Fibroblast of pulmonary artery (primary cell): ENCODE measurements at regions not wholly inside any gene's neighbourhood (a gene's known extent, or its start where the extent isn't known, plus 50 kb on each side); places are given as distances from the start of the nearest gene placed in this dataset.
"Not testable (repeated sequence)": the region's sequence is repeated elsewhere in the genome, so short reads cannot be mapped to it uniquely, and the experiment has no call there.

Experiments used
- DNase-seq: peaks from one replicate; pipeline ENCODE4 v3.0.0-alpha.2; 2010; ENCODE audit warnings: low read depth
- H3K4me3 ChIP-seq: replicated peaks from 2 replicates; pipeline ENCODE4 v1.5.1; 2011; ENCODE audit warnings: low read depth, mild to moderate bottlenecking, control low read depth, low read length, moderate library complexity
- CTCF ChIP-seq: IDR thresholded peaks from 2 replicates; pipeline ENCODE4 v1.5.1; 2011; ENCODE audit warnings: mild to moderate bottlenecking, control low read depth, low read length, inconsistent platforms; ENCODE audit errors: missing control alignments

- H3K4me3 ChIP-seq = no peak overlapping the region
- TF ChIP-seq CTCF = no peak
- DNase-seq = no peak
Observed at GRCh38 chr1:233796146-233796783, 108.2 kb upstream of the SLC35F3 start.

- TF ChIP-seq CTCF = no peak
- no peak for DNase-seq
- no peak overlapping the region for H3K4me3 ChIP-seq
Observed at GRCh38 chr1:233802611-233803010, 101.9 kb upstream of the SLC35F3 start.

GRCh38 chr1:233805786-233806185 is 98.7 kb upstream of the SLC35F3 start:
- no peak for TF ChIP-seq CTCF
- no peak overlapping the region for H3K4me3 ChIP-seq
- no peak for DNase-seq

GRCh38 chr1:233815357-233815756 is 89.1 kb upstream of the SLC35F3 start:
- TF ChIP-seq CTCF = no peak
- H3K4me3 ChIP-seq = no peak overlapping the region
- no peak for DNase-seq

- no peak for TF ChIP-seq CTCF
- no peak overlapping the region for H3K4me3 ChIP-seq
- no peak for DNase-seq
Observed at GRCh38 chr1:233815865-233816264, 88.6 kb upstream of the SLC35F3 start.

- no peak for DNase-seq
- no peak for TF ChIP-seq CTCF
- H3K4me3 ChIP-seq = no peak overlapping the region
Observed at GRCh38 chr1:233816348-233816747, 88.1 kb upstream of the SLC35F3 start.

GRCh38 chr1:233819042-233819441 is 85.4 kb upstream of the SLC35F3 start:
- no peak for DNase-seq
- no peak for TF ChIP-seq CTCF
- H3K4me3 ChIP-seq = no peak overlapping the region

- not testable (repeated sequence) for H3K4me3 ChIP-seq, DNase-seq
Observed at GRCh38 chr1:233824179-233824578, 80.3 kb upstream of the SLC35F3 start.

GRCh38 chr1:233827937-233828336 is 76.5 kb upstream of the SLC35F3 start:
- not testable (repeated sequence) for H3K4me3 ChIP-seq, DNase-seq
